Spleen (tissue), 7 donors: ENCODE measurements at regions not wholly inside any gene's neighbourhood (a gene's known extent, or its start where the extent isn't known, plus 50 kb on each side); places are given as distances from the start of the nearest gene placed in this dataset.

Experiments
- POLR2A ChIP-seq, 3 donors: fragments of 450-650 bp; IDR thresholded peaks; one replicate each; pipeline ENCODE4 v1.5.1; 2017; ENCODE audit warnings: antibody characterized with exemption in 3 of 3, mild to moderate bottlenecking in 1 of 3
- POLR2AphosphoS5 ChIP-seq, 3 donors: sonication (generic); formaldehyde crosslinking; IDR thresholded peaks; one replicate each; pipeline ENCODE4 v1.5.1; 2017; ENCODE audit warnings: antibody characterized with exemption in 3 of 3
- TF ChIP-seq, protein P1 (sequence below), 11 experiments: fragments of 200-600 bp in 7 of 11; fragments of 450-650 bp in 4 of 11; sonication (generic) in 4 of 11; IDR thresholded peaks in 8 of 11; conservative IDR thresholded peaks in 3 of 11; 1 replicate in 7 of 11; 2 replicates in 4 of 11; pipeline versions ENCODE4 v1.4.0 to v1.8.0; 2016 to 2021; ENCODE audit warnings: antibody characterized with exemption in 11 of 11, inconsistent platforms in 4 of 11, mild to moderate bottlenecking in 1 of 11
- donor health status: DM: no; HTN: no; CAD: no; lungs with moderate emphysema.
- donor health status: DM: no; HTN: no; CAD: no.
- donor health status: DM: no; HTN: no; CAD: no.

- TF ChIP-seq, protein P1, sequence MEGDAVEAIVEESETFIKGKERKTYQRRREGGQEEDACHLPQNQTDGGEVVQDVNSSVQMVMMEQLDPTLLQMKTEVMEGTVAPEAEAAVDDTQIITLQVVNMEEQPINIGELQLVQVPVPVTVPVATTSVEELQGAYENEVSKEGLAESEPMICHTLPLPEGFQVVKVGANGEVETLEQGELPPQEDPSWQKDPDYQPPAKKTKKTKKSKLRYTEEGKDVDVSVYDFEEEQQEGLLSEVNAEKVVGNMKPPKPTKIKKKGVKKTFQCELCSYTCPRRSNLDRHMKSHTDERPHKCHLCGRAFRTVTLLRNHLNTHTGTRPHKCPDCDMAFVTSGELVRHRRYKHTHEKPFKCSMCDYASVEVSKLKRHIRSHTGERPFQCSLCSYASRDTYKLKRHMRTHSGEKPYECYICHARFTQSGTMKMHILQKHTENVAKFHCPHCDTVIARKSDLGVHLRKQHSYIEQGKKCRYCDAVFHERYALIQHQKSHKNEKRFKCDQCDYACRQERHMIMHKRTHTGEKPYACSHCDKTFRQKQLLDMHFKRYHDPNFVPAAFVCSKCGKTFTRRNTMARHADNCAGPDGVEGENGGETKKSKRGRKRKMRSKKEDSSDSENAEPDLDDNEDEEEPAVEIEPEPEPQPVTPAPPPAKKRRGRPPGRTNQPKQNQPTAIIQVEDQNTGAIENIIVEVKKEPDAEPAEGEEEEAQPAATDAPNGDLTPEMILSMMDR (IDR thresholded peaks at IDR 0.05 in 8 of 11, conservative IDR thresholded peaks at IDR 0.05 in 3 of 11): no peak
- TF ChIP-seq POLR2A (IDR thresholded peaks at IDR 0.05) (no peak), POLR2AphosphoS5 (IDR thresholded peaks at IDR 0.05) (no peak)
These were observed 226.3 kb downstream of the CBLN1 start for GRCh38 chr16:49055291-49055690.
